Endometrium (tissue), 2 donors: ENCODE measurements at regions not wholly inside any gene's neighbourhood (a gene's known extent, or its start where the extent isn't known, plus 50 kb on each side); places are given as distances from the start of the nearest gene placed in this dataset.
"Not testable (repeated sequence)": the region's sequence is repeated elsewhere in the genome, so short reads cannot be mapped to it uniquely, and the experiment has no call there.

Experiments used
- FAIRE-seq: peaks from 2 replicates; lab custom pipeline; 2012; peaks lifted over from hg19 to GRCh38; lab: Jason Lieb, UNC
- donor health status: control.
- donor health status: control.

DNA sequence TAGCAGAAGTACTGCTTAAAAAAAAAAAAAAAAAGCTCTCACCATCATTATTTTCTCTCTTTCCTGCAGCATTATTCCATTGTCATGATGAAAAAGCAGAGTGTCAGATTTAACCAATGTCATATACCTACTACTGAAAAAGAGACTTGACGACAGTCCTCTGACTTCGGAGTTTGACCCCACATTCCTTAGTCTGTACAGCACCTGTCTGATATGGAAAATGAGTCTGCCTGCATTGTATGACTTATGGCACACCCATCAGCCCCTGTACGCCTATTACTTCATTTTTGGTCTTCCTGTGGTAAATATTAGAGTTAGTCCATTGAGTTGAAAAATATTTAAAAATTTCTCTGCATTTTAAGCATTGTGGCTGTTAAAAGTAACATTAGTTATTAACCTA lies 54.5 kb upstream of the NOX4 start:
- no peak for FAIRE-seq

DNA sequence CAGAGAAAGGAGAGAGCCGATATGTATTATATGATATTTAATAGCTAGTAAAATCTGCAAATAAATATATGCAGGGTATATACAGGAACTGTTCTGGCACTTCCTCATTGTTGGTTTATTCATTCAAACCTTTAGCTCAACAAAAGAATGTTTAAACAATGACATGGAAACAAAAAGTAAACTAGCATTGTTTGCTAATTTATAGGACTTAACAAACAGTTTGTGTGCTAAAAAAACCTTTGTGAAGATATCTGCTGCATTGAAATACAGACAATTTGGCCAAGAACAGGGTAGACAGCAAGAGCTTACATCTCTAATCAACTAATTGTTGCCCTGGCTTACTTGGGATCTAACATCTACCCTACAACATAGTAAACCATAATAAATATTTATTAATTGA lies 64.6 kb upstream of the NOX4 start:
- FAIRE-seq = peak; percentile 12

DNA sequence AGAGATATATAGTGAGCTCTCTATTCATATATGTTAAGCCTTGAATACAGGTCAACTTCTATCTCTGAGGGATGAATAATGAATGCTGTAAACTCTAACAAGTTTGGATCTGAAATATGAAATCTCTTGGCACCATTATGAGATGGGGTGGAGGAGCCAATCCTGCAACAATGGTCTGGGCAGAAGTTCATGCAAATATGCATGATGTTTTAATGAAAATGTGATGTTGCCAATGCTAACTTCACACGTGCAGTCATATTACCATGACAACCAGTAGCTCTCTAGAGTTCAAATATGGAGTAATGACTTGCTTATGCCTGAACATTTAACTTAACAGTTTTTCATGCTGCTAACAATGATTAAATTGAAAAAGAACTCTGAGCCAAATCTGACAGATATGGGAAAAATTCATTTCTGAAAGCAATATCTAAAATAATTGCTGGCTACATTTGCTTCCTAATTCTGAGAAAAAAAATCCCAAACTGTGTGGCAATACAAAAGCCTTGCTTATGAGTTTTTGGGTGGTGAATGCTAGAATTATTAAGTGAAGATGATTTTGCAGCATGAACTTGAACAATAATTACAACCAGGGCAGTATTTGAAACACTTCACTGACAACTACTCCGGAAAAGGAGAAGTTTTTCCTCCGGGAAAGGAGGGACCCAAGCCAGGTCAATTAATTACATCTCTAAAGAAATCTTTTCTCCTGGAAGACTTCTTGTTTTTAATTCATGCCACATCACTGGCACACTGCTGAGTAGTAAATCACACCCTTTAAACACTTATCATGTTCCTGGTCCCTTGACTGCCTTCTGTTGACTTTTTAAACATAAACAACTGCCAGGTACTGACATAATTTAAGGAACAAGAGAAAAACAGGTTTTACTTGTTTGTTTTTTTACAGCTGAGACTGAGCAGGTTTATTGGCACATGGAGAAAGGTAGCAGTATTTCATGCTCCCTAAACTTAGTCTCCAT lies 65.8 kb upstream of the NOX4 start:
- FAIRE-seq = peak; percentile 66

GRCh38 chr11:89560598-89560997 lies 69.4 kb upstream of the NOX4 start:
- FAIRE-seq = not testable (repeated sequence)

GRCh38 chr11:89562731-89563130 lies 71.6 kb upstream of the NOX4 start:
- FAIRE-seq = not testable (repeated sequence)

DNA sequence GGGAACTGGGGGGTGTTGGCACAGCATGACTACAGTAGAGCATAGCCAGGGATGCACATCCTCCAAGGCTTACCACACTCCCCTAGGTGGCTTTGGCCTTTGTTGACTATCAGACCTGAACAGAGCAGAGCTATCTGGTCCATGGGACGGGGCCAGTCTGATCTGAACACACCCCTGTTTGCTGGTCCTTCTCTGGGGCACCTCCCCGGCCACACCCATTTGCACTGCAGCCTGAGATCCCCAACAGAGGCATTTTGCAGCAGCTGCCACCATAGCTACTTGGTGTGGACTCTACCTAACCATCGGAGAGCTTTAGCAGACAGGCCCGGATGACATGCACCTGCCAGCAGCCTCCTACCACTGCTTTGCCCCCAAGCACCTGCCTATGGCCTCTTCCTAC lies 75.8 kb upstream of the NOX4 start:
- FAIRE-seq = no peak

DNA sequence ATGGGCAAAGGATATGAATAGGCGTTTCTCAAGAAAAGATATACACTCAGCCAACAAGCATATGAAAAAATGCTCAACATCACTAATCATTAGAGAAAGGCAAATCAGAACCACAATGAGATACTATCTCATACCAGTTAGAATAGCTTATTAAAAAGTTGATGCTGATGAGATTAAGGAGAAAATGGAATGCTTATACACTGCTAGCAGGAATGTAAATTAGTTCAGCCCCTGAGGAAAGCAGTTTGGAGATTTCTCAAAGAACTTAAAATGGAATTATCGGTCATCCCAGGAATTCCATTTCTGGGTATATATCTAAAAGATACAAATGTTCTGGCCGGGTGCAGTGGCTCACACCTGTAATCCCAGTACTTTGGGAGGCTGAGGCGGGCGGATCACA lies 78.2 kb upstream of the NOX4 start:
- not testable (repeated sequence) for FAIRE-seq

- FAIRE-seq = not testable (repeated sequence)
Observed at GRCh38 chr11:89571706-89572105, 80.5 kb upstream of the NOX4 start.

GRCh38 chr11:89575846-89576245 lies 84.7 kb upstream of the NOX4 start:
- FAIRE-seq = not testable (repeated sequence)

DNA sequence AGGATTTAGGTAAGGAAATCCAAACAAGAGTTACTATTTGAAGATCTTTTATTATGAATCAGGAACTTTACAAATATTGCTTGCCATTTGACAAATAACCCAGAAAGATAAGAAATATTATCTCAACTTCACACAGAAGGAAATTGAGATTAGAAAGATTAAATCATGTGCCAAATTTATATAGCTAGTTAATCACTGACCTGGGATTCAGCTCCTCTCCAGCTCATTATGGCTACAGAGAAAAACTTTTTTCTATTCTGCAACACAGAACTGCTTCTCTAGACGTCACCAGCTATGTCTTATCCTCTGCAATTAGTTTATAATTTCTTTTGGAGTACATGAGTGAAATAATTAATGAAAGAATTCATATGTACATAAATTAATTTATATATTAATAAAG lies 86.3 kb upstream of the NOX4 start:
- FAIRE-seq = not testable (repeated sequence)

DNA sequence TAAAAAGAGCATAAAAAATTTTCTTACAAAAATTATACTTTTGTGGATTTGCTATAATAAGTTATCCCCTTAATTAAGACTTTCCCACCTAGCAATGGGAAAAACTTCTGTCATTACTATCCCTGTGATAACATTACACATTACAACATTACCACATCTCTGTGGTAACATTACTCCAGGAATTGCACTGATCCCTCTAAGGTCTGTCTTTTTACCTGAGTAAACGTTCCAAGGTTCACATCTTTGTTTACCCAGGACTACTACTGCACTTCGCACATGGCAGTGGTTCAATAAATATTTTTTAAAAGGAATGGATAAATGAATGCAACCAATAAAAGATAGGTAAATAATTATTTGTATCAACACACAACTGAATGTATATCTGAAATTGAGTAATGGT lies 92.4 kb upstream of the NOX4 start:
- no peak for FAIRE-seq

DNA sequence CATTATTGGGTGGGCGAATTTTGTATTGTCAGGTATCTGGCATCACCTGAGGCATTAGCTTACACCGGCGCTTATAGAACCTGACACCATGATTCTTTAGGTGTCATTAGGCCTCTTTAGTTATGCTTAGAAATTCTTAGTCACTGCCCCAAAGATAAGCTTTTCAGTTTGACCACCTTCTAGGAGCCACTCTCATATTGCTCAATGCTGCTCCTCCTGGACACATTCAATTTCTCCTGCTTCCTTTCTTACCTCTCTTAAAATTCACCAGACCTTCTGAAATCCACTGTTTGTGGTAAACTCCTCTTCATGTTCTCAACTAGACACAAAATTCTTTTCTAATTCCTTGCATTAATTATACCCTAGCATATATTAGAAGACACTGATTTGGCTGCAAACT lies 93.9 kb upstream of the NOX4 start:
- FAIRE-seq = not testable (repeated sequence)

GRCh38 chr11:89585471-89585870 lies 94.3 kb upstream of the NOX4 start:
- not testable (repeated sequence) for FAIRE-seq

DNA sequence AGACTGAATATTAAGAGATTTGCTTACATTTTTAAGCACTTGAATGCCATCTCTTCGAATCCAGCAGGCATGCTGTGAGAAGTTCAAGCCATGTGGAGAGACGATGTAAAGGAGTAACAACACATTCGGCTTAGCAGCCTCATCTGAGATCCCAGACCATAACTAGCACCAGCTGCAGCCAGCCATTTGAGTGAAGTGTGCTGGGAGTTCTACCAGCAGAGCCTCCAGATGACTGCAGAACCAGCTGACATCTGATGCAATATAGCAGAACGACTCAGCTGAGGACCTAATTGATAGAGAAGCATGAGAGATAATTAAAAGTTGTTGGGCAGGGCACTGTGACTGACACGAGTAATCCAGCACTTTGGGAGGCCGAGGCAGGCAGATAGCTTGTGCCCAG lies 98.2 kb upstream of the NOX4 start:
- FAIRE-seq = not testable (repeated sequence)

DNA sequence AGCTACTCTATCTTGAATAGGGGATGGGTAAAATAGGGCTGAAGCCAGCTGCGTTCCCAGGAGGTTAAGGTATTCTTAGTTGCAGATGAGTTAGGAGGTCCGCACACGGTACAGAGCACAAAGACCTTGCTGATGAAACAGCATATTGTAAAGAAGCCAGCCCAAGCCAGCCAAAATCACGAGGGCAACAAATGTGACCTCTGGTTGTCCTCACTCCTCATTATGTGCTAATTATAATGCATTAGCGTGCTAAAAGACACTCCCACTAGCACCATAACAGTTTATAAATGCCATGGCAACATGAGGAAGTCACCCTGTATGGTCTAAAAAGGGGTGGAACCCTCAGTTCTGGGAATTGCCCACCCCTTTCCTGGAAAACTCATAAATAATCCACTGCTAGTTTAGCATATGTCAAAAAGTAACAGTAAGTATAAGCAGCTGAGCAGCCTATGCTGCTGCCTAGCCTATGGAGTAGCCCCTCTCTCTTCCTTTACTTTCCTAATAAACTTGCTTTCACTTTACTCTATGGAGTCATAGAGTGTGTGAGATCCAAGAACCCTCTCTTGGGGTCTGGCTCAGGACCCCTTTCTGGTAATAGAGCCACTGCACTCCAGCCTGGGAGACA lies 98.9 kb upstream of the NOX4 start:
- not testable (repeated sequence) for FAIRE-seq

DNA sequence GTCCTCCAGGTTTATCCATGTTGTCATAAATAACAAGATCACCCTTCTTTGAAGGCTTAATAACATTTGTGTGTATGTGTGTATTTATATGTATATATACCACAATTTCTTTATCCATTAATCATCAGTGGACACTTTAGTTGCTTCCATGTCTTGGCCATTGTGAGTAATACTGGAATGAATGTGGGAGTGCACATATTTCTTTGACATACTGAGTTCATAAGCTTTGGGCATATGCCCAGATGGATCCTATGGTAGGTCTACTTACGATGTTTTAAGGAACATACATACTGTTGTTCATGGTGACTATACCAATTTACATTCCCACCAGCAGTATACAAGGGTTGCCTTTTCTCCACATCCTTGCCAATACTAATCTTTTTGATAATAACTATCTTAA lies 108.8 kb upstream of the TRIM77 start:
- not testable (repeated sequence) for FAIRE-seq

- FAIRE-seq = no peak
Observed at GRCh38 chr11:89604281-89604680, 105.8 kb upstream of the TRIM77 start.

- FAIRE-seq = not testable (repeated sequence)
Observed at GRCh38 chr11:89606845-89607244, 103.3 kb upstream of the TRIM77 start.

- not testable (repeated sequence) for FAIRE-seq
Observed at GRCh38 chr11:89607497-89607896, 102.6 kb upstream of the TRIM77 start.

DNA sequence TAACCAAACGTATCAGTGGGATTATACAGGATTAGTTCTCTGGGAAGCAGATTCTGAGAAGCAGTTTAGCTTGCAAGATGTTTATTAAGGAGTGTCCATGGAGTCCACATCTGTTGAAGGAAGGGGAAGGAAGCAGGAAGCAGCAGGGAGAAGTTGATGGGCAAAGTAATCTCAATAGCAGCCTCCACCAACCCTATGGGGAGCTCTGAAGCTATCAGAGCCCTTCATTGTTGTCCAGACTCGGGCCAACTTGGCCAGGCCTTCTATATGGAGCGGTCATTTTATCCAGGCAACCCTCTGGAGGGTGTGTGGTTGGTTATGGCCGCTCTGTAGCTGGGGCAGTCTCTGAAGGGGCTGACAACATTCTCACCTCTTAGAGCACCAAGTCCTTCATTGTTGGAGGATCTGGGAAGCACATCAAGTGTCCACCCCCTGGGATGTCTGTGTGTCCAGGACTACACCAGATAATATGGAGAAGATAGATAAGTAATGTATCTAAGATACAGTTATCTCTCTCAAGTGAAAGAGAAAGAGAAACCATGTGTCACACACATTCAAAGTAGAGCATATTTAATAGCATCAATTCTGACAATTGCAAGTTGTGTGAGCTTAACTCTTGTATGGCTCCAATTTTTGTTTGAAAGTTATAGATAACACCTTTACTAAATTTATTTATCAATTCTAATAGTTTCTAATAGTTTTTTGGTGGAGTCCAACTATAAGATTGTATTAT lies 101.7 kb upstream of the TRIM77 start:
- no peak for FAIRE-seq

GRCh38 chr11:89612096-89612495 lies 98.0 kb upstream of the TRIM77 start:
- no peak for FAIRE-seq

DNA sequence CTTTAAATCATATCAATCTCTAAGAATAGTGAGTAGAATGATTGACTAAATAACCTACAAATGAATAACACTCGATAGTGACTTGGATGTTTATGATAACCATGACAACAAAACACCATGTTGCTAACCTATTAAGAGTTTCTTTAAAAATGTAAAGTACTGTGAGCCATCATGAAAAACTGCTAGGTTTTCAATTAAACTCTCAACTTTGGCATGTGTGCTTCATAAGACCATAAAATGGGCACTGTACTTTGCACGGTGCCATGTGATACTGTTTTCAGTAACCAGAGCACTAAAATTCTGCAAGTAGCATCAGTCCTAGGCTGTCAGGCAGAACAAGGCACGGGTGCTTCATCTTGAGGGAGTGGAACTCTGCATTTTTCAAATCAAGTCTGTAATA lies 96.2 kb upstream of the TRIM77 start:
- FAIRE-seq = no peak

DNA sequence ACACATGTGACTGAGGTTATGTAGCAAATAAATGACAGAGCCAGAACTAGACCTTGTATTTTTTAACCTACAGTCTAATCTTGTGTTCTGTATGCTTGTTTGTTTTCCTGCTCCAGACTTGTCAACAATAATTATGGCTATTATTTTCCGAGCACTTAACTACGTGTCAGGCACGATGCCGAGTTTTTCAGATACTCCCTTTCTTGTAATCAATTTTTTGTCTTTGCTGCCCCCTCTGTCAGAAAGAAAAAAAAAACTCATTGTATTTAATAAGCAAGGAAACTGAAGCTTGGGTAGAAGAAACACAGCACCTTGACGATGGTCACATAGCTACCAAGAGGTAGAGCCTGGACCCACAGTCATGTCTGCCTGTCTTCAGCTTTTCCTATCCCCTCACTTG lies 95.7 kb upstream of the TRIM77 start:
- FAIRE-seq = peak; percentile 72
